Activated naive CD4-positive, alpha-beta T cell treated with anti-CD3 and anti-CD28 coated beads for 36 hours (primary cell): ENCODE measurements at regions not wholly inside any gene's neighbourhood (a gene's known extent, or its start where the extent isn't known, plus 50 kb on each side); places are given as distances from the start of the nearest gene placed in this dataset.
"Not testable (repeated sequence)": the region's sequence is repeated elsewhere in the genome, so short reads cannot be mapped to it uniquely, and the experiment has no call there.

ENCODE experiments used
- CTCF ChIA-PET: fragments of 350-600 bp; sonication (Branson Sonifier 250); formaldehyde crosslinking; loops from one replicate; lab custom pipeline; 2021; ENCODE audit warnings: antibody characterized with exemption; lab: Charles Lee
- DNase-seq: peaks from one replicate; pipeline ENCODE4 v3.0.0-alpha.2; 2020
- H3K27ac Mint-ChIP-seq: one replicate; pipeline ENCODE4 v1.8.0; 2021; ENCODE audit warnings: mild to moderate bottlenecking, mixed read lengths
- H3K27me3 Mint-ChIP-seq: one replicate; pipeline ENCODE4 v1.8.0; 2021; ENCODE audit warnings: low read depth, mixed read lengths
- H3K36me3 Mint-ChIP-seq: one replicate; pipeline ENCODE4 v1.8.0; 2021; ENCODE audit warnings: low read depth, mixed read lengths
- H3K4me1 Mint-ChIP-seq: one replicate; pipeline ENCODE4 v1.8.0; 2021; ENCODE audit warnings: low read depth, mixed read lengths
- H3K4me3 Mint-ChIP-seq: one replicate; pipeline ENCODE4 v1.8.0; 2021; ENCODE audit warnings: mild to moderate bottlenecking, moderate library complexity, mixed read lengths
- H3K9me3 Mint-ChIP-seq: one replicate; pipeline ENCODE4 v1.8.0; 2021; ENCODE audit warnings: mixed read lengths
- intact Hi-C: fragments of 100-400 bp; cut with micrococcal nuclease; formaldehyde crosslinking; loops from one replicate; pipeline ENCODE4 v1.15.1; 2023

DNA sequence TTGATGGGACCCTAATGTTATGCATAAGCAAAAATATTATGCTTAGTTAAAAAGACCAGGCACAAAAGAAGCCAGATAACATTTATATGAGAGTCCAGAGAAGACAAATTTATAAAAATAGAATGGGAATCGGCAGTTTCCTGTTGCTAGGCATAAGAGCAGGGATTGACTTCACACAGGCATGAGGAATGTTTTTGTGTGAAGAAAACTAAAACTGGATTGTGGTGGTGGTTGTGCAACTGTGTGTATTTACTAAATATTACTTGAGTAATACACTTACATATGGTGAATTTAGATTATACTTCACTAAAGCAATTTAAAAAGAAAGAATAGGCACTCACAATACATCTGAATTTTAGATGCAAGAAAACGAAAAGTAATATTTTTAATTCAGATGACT lies 108.3 kb downstream of the SLITRK1 start:
- intact Hi-C loops, result no loop called here
- no peaks in the 10 kb centered on the region for H3K4me1 Mint-ChIP-seq
- CTCF ChIA-PET, result no interaction called here
- H3K9me3 Mint-ChIP-seq, result no peaks in the 10 kb centered on the region
- no peaks in the 10 kb centered on the region for H3K36me3 Mint-ChIP-seq
- no peak overlapping the region for H3K4me3 Mint-ChIP-seq
- no peak for DNase-seq
- no peak overlapping the region for H3K27ac Mint-ChIP-seq
- no peaks in the 10 kb centered on the region for H3K27me3 Mint-ChIP-seq

DNA sequence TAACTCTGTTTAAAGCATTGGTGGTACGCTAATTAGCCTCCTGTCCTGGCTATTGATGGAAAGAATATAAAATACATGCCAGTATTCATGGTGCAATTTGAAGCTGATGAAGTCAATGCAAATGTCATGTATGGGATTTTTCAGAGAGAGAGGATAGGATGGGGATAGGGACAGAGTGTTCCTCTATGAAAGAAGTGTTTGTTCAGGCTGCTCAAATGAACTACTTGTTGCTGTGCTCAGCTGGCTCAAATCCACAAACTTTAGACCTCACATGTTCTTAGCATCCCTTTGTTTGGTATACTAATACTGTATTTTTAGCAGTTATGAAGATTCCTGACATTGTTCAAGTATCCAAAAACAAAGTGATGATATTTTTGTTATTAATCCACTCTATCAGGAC lies 116.5 kb downstream of the SLITRK1 start:
- H3K27me3 Mint-ChIP-seq, result no peaks in the 10 kb centered on the region
- H3K27ac Mint-ChIP-seq, result no peak overlapping the region
- no peak for DNase-seq
- no peaks in the 10 kb centered on the region for H3K36me3 Mint-ChIP-seq
- CTCF ChIA-PET, result interaction anchor here (0.9 kb wide), 1 partner anchor 14 kb away, joined by 3 read pairs; no protein-coding TSS in a partner anchor
- no peak overlapping the region for H3K4me3 Mint-ChIP-seq
- intact Hi-C loops, result no loop called here
- H3K9me3 Mint-ChIP-seq, result peaks cover 1% of the 10 kb centered on the region
- no peaks in the 10 kb centered on the region for H3K4me1 Mint-ChIP-seq

DNA sequence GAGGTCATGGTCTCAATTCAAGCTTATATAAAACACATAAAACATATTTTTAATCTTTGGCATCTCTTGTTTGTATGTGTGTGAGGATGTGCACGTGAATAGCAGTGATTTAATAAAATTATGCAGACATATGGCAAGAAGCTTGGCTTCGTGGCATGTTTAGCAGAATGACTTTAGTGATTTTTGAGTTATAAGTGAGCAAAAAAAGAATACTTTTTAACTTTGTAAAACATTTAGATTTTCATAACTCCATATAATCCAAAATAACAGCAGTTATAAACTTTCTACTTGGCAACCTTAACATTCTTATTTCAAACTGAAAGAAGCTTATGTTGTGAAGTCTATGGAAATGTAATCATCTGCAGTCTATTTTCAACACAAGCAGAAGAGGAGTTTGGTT lies 120.6 kb downstream of the SLITRK1 start:
- no peaks in the 10 kb centered on the region for H3K27me3 Mint-ChIP-seq
- H3K4me3 Mint-ChIP-seq, result no peak overlapping the region

DNA sequence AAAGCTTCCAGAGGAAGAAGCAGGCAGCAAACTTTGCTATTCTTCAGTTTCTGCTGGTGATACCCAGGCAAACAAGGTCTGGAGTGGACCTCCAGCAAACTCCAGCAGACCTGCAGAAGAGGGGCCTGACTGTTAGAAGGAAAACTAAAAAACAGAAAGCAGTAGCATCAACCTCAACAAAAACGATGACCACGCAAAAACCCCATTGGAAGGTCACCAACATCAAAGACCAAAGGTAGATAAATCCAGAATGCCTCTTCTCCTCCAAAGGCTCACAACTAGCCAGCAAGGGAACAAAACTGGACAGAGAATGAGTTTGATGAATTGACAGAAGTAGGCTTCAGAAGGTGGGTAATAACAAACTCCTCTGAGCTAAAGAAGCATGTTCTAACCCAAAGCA lies 127.1 kb downstream of the SLITRK1 start:
- H3K27me3 Mint-ChIP-seq, CTCF ChIA-PET, H3K36me3 Mint-ChIP-seq, intact Hi-C loops, H3K4me1 Mint-ChIP-seq, H3K27ac Mint-ChIP-seq, DNase-seq, H3K4me3 Mint-ChIP-seq: not testable (repeated sequence)
- peaks cover 13% of the 10 kb centered on the region for H3K9me3 Mint-ChIP-seq

More for the DNA sequence above, 120.6 kb downstream of the SLITRK1 start:
- Mint-ChIP-seq H3K4me1 (no peaks in the 10 kb centered on the region), H3K27ac (no peak overlapping the region), H3K9me3 (peaks cover 5% of the 10 kb centered on the region), H3K36me3 (no peaks in the 10 kb centered on the region)
- CTCF ChIA-PET, result no interaction called here
- no peak for DNase-seq
- intact Hi-C loops, result no loop called here

DNA sequence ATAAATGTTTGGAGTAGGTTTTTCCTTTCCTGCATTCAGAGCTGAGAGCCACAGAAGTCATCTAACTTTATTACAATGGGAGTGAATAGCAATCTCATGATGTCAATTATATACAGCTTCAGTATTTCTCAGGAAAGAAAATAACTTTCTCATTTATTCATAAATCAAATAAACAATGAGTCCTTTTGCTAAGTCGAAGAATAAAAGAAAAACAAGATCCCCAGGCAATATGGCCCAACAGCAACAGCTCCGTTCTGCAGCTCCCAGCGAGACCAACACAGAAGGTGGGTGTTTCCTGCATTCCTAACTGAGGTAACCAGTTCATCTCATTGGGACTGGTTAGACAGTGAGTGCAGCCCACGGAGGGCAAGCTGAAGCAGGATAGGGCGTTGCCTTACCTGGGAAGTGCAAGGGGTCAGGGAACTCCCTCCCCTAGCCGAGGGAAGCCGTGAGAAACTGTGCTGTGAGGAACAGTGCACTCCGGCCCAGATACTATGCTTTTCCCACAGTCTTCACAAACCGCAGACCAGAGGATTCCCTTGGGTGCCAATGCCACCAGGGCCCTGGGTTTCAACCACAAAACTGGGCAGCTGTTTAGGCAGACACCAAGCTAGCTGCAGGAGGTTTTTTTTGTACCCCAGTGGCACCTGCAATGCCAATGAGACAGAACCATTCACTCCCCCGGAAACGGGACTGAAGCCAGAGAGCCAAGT lies 128.2 kb downstream of the SLITRK1 start:
- CTCF ChIA-PET, result no interaction called here
- intact Hi-C loops, result no loop called here
- no peaks in the 10 kb centered on the region for H3K36me3 Mint-ChIP-seq
- H3K4me3 Mint-ChIP-seq, result no peak overlapping the region
- H3K27me3 Mint-ChIP-seq, result no peaks in the 10 kb centered on the region
- no peak for DNase-seq
- H3K4me1 Mint-ChIP-seq, result no peaks in the 10 kb centered on the region
- no peak overlapping the region for H3K27ac Mint-ChIP-seq
- H3K9me3 Mint-ChIP-seq, result peaks cover 11% of the 10 kb centered on the region

DNA sequence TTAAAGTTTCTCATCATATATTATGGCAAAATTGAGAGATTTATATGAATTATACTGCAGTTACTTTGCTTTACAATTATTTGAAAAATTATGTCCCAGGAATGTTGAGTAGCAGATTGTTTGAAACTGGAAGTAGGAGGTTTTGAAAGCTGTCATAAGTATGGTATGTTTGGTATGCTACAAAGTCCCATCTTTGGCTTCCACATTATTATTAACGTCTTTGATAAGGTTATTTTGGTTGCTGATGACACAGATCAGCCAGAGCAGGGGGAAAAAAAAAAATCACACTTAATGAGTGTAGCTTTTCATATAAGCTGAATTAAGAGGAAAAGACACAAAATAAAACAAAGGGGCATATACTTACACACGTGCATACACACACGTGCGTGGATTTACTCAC lies 130.1 kb downstream of the SLITRK1 start:
- H3K4me1 Mint-ChIP-seq, result no peaks in the 10 kb centered on the region
- H3K27me3 Mint-ChIP-seq, result no peaks in the 10 kb centered on the region
- H3K27ac Mint-ChIP-seq, result no peak overlapping the region
- H3K4me3 Mint-ChIP-seq, result no peak overlapping the region
- intact Hi-C loops, result no loop called here
- CTCF ChIA-PET, result no interaction called here
- H3K9me3 Mint-ChIP-seq, result peaks cover 8% of the 10 kb centered on the region
- no peaks in the 10 kb centered on the region for H3K36me3 Mint-ChIP-seq
- DNase-seq, result no peak

DNA sequence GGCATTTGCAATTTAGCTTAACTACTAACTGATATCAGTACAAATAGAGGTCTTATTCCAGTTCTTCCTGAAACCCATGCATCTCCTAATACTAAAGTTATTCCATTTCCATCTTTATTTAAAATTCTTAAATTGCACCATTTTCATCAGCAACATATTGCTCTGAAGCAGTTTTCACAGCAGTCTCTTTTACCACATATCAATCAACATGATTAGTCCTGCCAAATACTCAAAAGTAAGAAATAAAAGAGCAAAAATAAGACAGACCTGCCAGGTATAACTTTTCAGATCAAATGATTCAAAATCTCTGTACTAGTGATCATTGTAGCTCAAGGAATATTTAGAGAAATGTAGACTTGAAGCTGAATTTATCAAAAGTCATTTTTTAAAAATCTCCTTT lies 141.7 kb downstream of the SLITRK1 start:
- Mint-ChIP-seq H3K4me1 (no peaks in the 10 kb centered on the region), H3K36me3 (no peaks in the 10 kb centered on the region), H3K4me3 (no peak overlapping the region), H3K27me3 (no peaks in the 10 kb centered on the region), H3K27ac (no peak overlapping the region), H3K9me3 (peaks cover 4% of the 10 kb centered on the region)
- no peak for DNase-seq
- CTCF ChIA-PET, result no interaction called here
- intact Hi-C loops, result no loop called here

DNA sequence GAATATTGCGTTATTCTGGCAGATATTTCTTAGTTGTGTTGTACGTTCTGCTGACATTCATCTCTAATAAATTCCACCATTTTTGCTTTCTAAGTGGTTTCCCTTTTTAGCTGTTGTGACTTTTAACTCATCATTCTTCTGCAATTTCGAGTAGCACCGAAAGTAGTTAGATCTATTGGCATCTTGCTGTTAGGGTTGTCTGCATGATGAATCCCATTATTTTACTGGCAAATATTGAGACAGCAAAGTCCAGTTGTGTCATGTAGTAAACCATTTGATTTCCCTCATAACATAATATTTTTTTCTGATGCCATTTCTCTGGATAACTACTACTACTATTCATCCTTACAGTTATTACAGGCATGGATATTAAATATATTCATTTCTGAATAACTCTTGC lies 143.9 kb downstream of the SLITRK1 start:
- Mint-ChIP-seq H3K4me3 (no peak overlapping the region), H3K27me3 (no peaks in the 10 kb centered on the region), H3K27ac (no peak overlapping the region), H3K36me3 (no peaks in the 10 kb centered on the region), H3K9me3 (peaks cover 2% of the 10 kb centered on the region), H3K4me1 (no peaks in the 10 kb centered on the region)
- DNase-seq, result no peak
- CTCF ChIA-PET, result no interaction called here
- intact Hi-C loops, result no loop called here

DNA sequence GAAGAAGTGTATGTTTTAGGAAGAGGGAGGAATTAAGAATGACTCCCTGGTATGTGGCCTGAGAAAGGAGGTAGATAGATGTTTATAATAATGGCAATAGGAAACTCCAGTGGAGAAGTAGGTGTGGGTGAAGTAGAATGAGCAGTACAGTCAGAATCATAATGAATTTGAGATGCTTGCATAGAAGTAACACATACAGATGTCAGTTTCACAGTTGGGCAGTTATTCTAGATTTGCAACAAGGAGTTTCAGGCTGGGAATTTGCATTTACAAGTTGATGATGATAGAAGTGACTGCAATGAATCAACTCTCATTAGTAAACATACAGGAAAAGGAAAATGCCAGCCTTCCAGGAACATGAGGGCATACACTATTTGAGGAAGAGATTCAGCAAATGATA lies 149.0 kb downstream of the SLITRK1 start:
- CTCF ChIA-PET, result interaction anchor here (0.5 kb wide), 1 partner anchor 396 kb away, joined by 3 read pairs; no protein-coding TSS in a partner anchor
- H3K4me3 Mint-ChIP-seq, result no peak overlapping the region
- no peaks in the 10 kb centered on the region for H3K4me1 Mint-ChIP-seq
- no peak for DNase-seq
- no peaks in the 10 kb centered on the region for H3K9me3 Mint-ChIP-seq
- no peaks in the 10 kb centered on the region for H3K36me3 Mint-ChIP-seq
- H3K27ac Mint-ChIP-seq, result no peak overlapping the region
- intact Hi-C loops, result no loop called here
- H3K27me3 Mint-ChIP-seq, result no peaks in the 10 kb centered on the region

DNA sequence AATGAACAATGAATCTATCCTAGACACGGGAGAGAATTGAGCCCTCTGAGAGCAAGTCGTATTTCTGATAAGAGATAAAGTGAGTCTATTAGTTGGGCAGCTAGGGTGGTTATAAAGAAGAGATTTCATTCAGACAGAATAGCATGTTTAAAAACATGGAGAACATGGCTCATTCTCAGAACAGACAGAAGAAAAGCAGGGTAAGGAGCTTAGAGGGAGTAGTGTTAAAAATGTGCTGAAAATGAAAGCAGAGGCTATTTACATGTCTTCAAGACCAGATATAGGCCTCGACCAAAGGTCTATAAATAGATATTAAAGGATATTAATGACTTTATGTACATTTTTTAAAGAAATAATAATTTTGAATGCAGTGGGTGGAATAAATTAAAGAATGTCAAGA lies 149.5 kb downstream of the SLITRK1 start:
- no peaks in the 10 kb centered on the region for H3K27me3 Mint-ChIP-seq
- H3K9me3 Mint-ChIP-seq, result no peaks in the 10 kb centered on the region
- H3K27ac Mint-ChIP-seq, result no peak overlapping the region
- H3K4me3 Mint-ChIP-seq, result no peak overlapping the region
- H3K4me1 Mint-ChIP-seq, result no peaks in the 10 kb centered on the region
- H3K36me3 Mint-ChIP-seq, result no peaks in the 10 kb centered on the region
- no peak for DNase-seq
- CTCF ChIA-PET, result interaction anchor here (0.5 kb wide), 1 partner anchor 396 kb away, joined by 3 read pairs; no protein-coding TSS in a partner anchor
- intact Hi-C loops, result no loop called here

DNA sequence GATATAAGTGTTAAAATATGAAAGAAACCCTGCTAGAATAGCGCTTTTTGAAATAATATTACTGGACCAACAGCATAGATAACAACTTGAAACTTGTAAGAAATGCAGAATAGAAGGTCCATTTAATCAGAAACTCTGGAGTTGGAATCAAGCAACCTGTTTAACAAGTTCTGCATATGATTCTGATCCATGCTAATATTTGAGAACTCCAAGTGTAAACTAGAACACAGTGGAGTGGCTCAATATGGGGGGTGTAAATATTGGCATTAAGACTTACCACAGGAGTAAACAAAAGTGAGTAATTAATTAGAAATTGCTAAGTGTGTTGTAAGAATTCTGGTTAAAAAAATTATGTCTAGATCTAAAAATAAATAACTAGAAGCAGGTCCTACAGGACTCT lies 151.2 kb downstream of the SLITRK1 start:
- intact Hi-C loops, result no loop called here
- Mint-ChIP-seq H3K9me3 (no peaks in the 10 kb centered on the region), H3K27ac (no peak overlapping the region), H3K27me3 (no peaks in the 10 kb centered on the region), H3K4me3 (no peak overlapping the region), H3K36me3 (no peaks in the 10 kb centered on the region), H3K4me1 (no peaks in the 10 kb centered on the region)
- CTCF ChIA-PET, result no interaction called here
- no peak for DNase-seq

DNA sequence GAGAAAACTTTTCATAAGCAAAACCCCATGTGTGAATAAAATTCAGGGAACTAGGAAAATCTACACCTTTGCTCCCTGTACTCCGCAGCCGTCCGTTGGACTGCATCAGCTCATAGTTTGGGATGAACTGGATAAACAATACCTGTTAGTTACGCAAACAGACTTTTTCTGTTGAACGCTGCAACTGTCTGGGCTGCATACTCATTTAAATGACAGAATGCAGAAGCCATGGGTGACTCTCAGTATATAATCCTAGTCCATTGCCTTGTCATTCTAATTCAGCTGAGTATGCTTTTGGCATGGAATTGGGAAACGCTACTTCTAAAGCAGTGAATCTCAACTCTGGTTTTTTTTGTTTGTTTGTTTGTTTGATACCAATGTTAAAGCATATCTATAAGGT lies 151.6 kb downstream of the SLITRK1 start:
- no peaks in the 10 kb centered on the region for H3K36me3 Mint-ChIP-seq
- CTCF ChIA-PET, result no interaction called here
- no peak overlapping the region for H3K27ac Mint-ChIP-seq
- DNase-seq, result no peak
- H3K4me1 Mint-ChIP-seq, result no peaks in the 10 kb centered on the region
- no peak overlapping the region for H3K4me3 Mint-ChIP-seq
- intact Hi-C loops, result no loop called here
- H3K9me3 Mint-ChIP-seq, result no peaks in the 10 kb centered on the region
- no peaks in the 10 kb centered on the region for H3K27me3 Mint-ChIP-seq

DNA sequence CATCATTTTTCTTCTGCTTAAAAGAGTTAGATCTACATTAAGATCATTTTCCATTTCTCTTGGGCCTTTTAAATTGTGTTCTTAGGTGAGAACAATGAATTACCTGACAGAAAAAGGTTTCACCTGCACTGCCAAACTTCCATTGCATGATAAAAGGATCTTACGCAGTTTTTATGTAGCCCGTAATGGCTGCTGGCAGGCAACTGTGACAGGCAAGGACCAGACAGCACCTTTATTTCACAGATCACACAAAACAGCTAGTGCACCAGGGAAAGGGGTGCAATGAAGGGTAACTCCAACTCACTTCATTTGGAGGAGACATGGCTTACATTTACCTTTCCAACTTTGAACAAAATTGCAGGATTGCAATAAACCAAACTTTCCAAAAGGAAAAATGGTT lies 159.8 kb downstream of the SLITRK1 start:
- Mint-ChIP-seq H3K9me3 (no peaks in the 10 kb centered on the region), H3K4me3 (no peak overlapping the region), H3K36me3 (no peaks in the 10 kb centered on the region), H3K27ac (no peak overlapping the region), H3K4me1 (no peaks in the 10 kb centered on the region), H3K27me3 (no peaks in the 10 kb centered on the region)
- CTCF ChIA-PET, result no interaction called here
- DNase-seq, result no peak
- intact Hi-C loops, result no loop called here
